ENCODE measurements at regions not wholly inside any gene's neighbourhood (a gene's known extent, or its start where the extent isn't known, plus 50 kb on each side); places are given as distances from the start of the nearest gene placed in this dataset.

GRCh38 chr14:97705107-97705506 is 907.9 kb downstream of the VRK1 start:
- TF ChIP-seq CTCF (IDR thresholded peaks at IDR 0.05) (no peak), POLR2A (IDR thresholded peaks at IDR 0.05) (no peak), POLR2AphosphoS5 (IDR thresholded peaks at IDR 0.05) (no peak)

Measured in breast epithelium (tissue), 3 donors.